GM18507 (cell line): ENCODE measurements at regions not wholly inside any gene's neighbourhood (a gene's known extent, or its start where the extent isn't known, plus 50 kb on each side); places are given as distances from the start of the nearest gene placed in this dataset.

Experiments used
- DNase-seq: peaks from one replicate; pipeline ENCODE4 v3.0.0; 2011; ENCODE audit warnings: low read depth; ENCODE audit not compliant: insufficient read length; ENCODE audit errors: extremely low spot score
- FAIRE-seq: peaks from 2 replicates; lab custom pipeline; 2011; peaks lifted over from hg19 to GRCh38; lab: Jason Lieb, UNC

GRCh38 chr22:47796128-47796908 lies 1033.9 kb downstream of the TBC1D22A start:
- no peak for DNase-seq
- FAIRE-seq = no peak

DNA sequence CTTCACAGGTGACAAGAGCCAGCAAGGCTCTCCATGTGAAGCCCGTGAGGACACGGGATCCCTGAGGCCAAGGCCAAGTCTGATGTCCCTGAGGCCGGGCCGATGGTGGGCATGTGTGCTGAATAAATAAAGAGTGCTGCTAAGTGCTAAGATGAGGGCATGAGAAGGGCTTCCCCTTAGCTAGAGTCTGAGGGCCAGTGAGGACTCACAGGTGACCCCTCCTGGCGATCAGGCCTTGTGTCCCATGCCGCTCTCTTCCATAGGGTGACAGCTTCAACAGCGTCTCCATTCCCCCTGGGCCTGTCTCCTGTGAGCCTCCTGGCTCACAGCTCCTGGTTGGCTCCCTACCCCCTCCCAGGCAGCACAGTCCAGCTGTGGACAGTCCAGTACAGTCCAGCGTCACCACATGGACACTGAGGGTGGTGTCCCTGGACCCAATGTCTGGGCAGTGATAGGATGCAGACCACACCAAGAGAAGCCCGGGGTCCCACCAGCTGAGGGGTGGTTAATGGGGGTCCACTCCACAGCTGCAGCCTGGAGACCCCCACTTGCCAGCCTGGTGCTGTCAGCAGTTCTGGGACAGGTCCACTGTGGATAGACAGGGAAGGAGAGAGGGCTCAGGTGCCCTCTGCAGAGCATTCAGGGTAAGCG lies 1033.2 kb downstream of the TBC1D22A start:
- DNase-seq (no peak), FAIRE-seq (no peak)

GRCh38 chr22:47794851-47795250 lies 1032.4 kb downstream of the TBC1D22A start:
- FAIRE-seq (no peak), DNase-seq (no peak)

DNA sequence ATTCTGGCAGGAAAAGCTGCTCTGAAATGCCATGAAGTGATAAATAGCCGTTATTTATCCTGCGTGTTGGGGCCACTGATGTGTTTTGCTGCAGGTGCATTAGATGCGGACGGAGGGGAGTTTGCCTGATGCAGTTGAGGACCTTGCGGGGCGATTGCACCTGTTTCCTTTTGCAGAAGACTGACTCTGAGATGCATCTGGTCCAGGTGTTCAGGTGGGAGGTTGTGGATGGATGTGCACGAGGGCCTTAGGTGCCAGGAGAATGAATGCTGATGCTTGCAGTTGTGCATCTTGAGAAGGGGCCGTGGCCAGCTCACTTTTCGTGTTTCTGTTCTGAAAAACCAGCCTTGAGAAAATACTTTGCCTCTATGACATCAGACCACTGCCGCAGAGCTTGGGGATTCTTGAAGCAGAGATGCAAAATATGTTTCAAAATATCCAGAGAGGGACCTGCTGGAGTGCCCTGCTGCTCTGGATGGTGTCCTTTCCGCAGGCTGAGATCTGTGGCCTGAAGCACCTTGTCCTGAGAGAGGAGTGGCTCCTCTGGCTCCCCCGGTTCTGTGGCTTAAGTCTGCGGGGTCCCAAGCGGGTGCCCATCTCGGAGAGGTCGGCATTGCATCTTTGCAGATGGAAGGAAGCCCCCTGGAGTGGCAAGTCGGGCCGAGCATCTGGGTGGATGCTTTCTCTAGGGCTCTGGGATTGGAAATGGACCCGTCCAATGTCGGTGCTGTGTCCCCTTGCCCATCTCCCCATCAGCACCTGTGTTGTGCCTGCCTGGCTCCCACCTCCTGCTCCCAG lies 1031.1 kb downstream of the TBC1D22A start:
- no peak for FAIRE-seq
- DNase-seq = no peak

GRCh38 chr22:47789171-47789570 lies 1026.7 kb downstream of the TBC1D22A start:
- no peak for DNase-seq
- no peak for FAIRE-seq

DNA sequence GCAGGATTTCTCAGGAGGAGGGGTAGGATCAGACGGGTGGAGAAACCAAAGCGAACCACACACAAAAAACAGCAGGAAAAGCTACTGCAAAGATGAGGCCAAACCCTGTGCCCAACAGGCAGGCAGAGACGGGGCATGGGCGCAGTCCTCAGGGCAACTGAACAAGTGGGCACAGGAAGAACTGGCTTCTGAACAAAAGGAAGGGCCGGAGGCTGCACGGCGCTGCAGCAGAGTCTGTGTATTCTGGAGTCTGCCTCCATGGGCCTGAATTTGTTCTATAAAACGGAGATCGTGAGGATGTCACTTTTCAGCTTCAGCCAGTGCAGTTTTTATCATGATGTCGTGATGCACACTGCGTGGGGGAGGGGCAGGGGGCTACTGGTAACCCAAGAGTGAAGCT lies 1026.0 kb downstream of the TBC1D22A start:
- FAIRE-seq = no peak
- no peak for DNase-seq

GRCh38 chr22:47787501-47788227 lies 1025.2 kb downstream of the TBC1D22A start:
- DNase-seq (no peak), FAIRE-seq (no peak)

GRCh38 chr22:47786650-47787290 lies 1024.3 kb downstream of the TBC1D22A start:
- DNase-seq (no peak), FAIRE-seq (no peak)

DNA sequence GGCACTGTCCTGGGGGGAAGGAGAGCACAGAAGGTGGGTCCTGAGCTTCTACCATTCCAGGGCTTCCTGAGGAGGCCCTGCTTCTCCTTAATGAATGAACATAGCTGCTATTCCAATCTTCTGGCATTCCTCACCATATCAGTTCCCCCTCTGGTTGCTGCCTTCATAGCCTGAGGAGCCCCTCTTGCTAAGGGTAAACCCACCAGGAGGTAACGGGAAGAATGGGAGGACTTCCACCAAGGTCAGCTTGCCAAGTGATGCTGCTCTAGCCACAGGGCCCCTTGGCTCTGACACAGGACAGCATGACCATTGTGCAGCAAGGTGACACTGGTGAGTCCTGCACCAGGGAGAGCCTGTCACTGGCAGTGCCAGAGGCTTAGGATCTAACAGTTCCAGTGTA lies 1022.5 kb downstream of the TBC1D22A start:
- FAIRE-seq (no peak), DNase-seq (no peak)

DNA sequence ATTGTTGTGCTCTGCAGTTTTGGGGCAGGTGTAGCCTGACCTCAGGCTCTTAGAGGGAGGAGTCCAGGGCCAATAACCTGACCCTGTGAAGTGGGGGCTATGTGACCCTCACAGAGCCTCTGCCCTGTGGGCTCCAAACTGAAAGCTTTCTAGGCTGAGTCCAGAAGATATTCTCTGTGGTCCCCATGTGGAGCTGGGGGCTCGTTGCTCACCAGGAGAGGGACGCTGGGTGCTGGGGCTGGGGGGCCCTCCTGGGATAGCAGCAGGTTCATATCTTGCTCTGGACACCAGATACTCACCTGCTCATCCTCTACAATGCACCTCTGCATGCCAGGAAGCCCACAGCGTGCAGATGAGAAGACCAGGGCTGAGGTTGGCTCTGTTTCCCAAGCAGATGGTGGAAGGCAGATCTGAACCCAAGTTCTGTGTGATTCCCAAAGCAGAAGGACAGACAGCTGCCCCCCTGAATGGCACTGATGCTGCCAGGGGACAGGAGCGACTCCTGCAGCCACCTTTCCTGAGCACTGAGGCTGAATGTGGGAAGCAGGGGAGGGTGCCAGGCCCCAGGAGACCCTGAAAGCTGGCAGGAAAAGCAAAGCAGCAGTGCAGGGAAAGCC lies 1022.0 kb downstream of the TBC1D22A start:
- DNase-seq (no peak), FAIRE-seq (no peak)

- no peak for DNase-seq
- no peak for FAIRE-seq
These were observed 1021.2 kb downstream of the TBC1D22A start for GRCh38 chr22:47783433-47784366.

- DNase-seq (no peak), FAIRE-seq (no peak)
These were observed 1020.1 kb downstream of the TBC1D22A start for GRCh38 chr22:47782328-47783075.

- DNase-seq = no peak
- FAIRE-seq = no peak
These were observed 1019.1 kb downstream of the TBC1D22A start for GRCh38 chr22:47781427-47782111.

- FAIRE-seq = no peak
- no peak for DNase-seq
These were observed 1018.6 kb downstream of the TBC1D22A start for GRCh38 chr22:47781024-47781423.

- FAIRE-seq (no peak), DNase-seq (no peak)
These were observed 1017.9 kb downstream of the TBC1D22A start for GRCh38 chr22:47780281-47780875.

- FAIRE-seq (no peak), DNase-seq (no peak)
These were observed 1017.0 kb downstream of the TBC1D22A start for GRCh38 chr22:47779474-47779873.
